K562 (cell line): ENCODE measurements at regions not wholly inside any gene's neighbourhood (a gene's known extent, or its start where the extent isn't known, plus 50 kb on each side); places are given as distances from the start of the nearest gene placed in this dataset. TPM values are rescaled to one million over a fixed set of nuclear protein-coding genes. Genes with fewer than 3 reads are reported as not detected.

ENCODE experiments used
- small RNA-seq: library from RNA; depleted of rRNA; stranded (forward); fragments of <200 nt; gene quantifications from one replicate; pipeline ENCODE3, GENCODE V24; 2014

Small RNA genes lying in the stretch of these regions (small RNA-seq; reads per million reads assigned to genes)
- not detected for gene AC106712.1
- gene RF00019: not detected
